ENCODE measurements at regions not wholly inside any gene's neighbourhood (a gene's known extent, or its start where the extent isn't known, plus 50 kb on each side); places are given as distances from the start of the nearest gene placed in this dataset.

- H3K27me3 ChIP-seq (replicated peaks in 1 of 2; ENCODE audit: control insufficient read depth in 2 of 2, insufficient read depth in 2 of 2, low read length in 1 of 2): no peaks in the 10 kb centered on the region
- H3K9ac ChIP-seq (ENCODE audit: control insufficient read depth, insufficient read depth, low read length): no peak overlapping the region
- H3K79me2 ChIP-seq (ENCODE audit: control insufficient read depth, insufficient read depth, low read length): no peaks in the 10 kb centered on the region
- DNase-seq (ENCODE audit: low read depth, low spot score) (no peak), ATAC-seq (no peak), FAIRE-seq (no peak)
- no peak overlapping the region for H2AFZ ChIP-seq (ENCODE audit: control insufficient read depth, low read depth, low read length)
- BruUV-seq (replicated peaks): no TSS peak
- TF ChIP-seq, protein P1, sequence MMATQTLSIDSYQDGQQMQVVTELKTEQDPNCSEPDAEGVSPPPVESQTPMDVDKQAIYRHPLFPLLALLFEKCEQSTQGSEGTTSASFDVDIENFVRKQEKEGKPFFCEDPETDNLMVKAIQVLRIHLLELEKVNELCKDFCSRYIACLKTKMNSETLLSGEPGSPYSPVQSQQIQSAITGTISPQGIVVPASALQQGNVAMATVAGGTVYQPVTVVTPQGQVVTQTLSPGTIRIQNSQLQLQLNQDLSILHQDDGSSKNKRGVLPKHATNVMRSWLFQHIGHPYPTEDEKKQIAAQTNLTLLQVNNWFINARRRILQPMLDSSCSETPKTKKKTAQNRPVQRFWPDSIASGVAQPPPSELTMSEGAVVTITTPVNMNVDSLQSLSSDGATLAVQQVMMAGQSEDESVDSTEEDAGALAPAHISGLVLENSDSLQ (IDR thresholded peaks at IDR 0.05): no peak
- TF ChIP-seq ZNF274 (IDR thresholded peaks at IDR 0.05; ENCODE audit: insufficient read depth, insufficient read length): no peak
- no peak for TF ChIP-seq MEF2A (IDR thresholded peaks at IDR 0.05; ENCODE audit: insufficient read depth, low read depth, low read length)
- no peak for TF ChIP-seq ELK1 (IDR thresholded peaks at IDR 0.05; ENCODE audit: low read depth, low read length)
- no peak for TF ChIP-seq FOXM1 (IDR thresholded peaks at IDR 0.05; ENCODE audit: low read depth, low read length)
- TF ChIP-seq IRF4 (IDR thresholded peaks at IDR 0.05; ENCODE audit: low read depth, low read length): no peak
- no peak for TF ChIP-seq BCL11A (IDR thresholded peaks at IDR 0.05; ENCODE audit: low read depth, low read length)
- TF ChIP-seq KLF5 (IDR thresholded peaks at IDR 0.05; ENCODE audit: partially characterized antibody): no peak
- no peak for TF ChIP-seq SP1 (IDR thresholded peaks at IDR 0.05; ENCODE audit: low read depth, low read length)
- no peak for TF ChIP-seq NBN (IDR thresholded peaks at IDR 0.05)
- no peak for TF ChIP-seq NR2C2 (IDR thresholded peaks at IDR 0.05; ENCODE audit: borderline replicate concordance, control insufficient read depth, insufficient read length, low read depth)
- TF ChIP-seq, protein P2, sequence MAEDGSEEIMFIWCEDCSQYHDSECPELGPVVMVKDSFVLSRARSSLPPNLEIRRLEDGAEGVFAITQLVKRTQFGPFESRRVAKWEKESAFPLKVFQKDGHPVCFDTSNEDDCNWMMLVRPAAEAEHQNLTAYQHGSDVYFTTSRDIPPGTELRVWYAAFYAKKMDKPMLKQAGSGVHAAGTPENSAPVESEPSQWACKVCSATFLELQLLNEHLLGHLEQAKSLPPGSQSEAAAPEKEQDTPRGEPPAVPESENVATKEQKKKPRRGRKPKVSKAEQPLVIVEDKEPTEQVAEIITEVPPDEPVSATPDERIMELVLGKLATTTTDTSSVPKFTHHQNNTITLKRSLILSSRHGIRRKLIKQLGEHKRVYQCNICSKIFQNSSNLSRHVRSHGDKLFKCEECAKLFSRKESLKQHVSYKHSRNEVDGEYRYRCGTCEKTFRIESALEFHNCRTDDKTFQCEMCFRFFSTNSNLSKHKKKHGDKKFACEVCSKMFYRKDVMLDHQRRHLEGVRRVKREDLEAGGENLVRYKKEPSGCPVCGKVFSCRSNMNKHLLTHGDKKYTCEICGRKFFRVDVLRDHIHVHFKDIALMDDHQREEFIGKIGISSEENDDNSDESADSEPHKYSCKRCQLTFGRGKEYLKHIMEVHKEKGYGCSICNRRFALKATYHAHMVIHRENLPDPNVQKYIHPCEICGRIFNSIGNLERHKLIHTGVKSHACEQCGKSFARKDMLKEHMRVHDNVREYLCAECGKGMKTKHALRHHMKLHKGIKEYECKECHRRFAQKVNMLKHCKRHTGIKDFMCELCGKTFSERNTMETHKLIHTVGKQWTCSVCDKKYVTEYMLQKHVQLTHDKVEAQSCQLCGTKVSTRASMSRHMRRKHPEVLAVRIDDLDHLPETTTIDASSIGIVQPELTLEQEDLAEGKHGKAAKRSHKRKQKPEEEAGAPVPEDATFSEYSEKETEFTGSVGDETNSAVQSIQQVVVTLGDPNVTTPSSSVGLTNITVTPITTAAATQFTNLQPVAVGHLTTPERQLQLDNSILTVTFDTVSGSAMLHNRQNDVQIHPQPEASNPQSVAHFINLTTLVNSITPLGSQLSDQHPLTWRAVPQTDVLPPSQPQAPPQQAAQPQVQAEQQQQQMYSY (CRISPR knock-in tag; IDR thresholded peaks at IDR 0.05): no peak
- in situ Hi-C loops (cut with MboI) (no loop called here), intact Hi-C loops (cut with micrococcal nuclease; ENCODE audit: unreplicated experiment) (no loop called here)
- 0% methylated on average over 1 of the region's 1 CpG for WGBS (ENCODE audit: insufficient coverage, insufficient replicate concordance, low lambda C conversion rate, missing lambda C conversion rate)
- ChIA-PET RAD21 (ENCODE audit: unreplicated experiment) (no interaction called here), CTCF (no interaction called here), POLR2A (no interaction called here), SMC1A (ENCODE audit: uncharacterized antibody, unreplicated experiment) (no interaction called here)
- H3K36me3 ChIP-seq (ENCODE audit: control insufficient read depth in 2 of 2, insufficient read depth in 2 of 2, low read length in 1 of 2): no peaks in the 10 kb centered on the region
- H3K4me3 ChIP-seq: no peak overlapping the region
- no peaks in the 10 kb centered on the region for H3K9me3 ChIP-seq (replicated peaks; ENCODE audit: control insufficient read depth, insufficient read depth, low read length)
- H4K20me1 ChIP-seq (ENCODE audit: control insufficient read depth, insufficient read depth): no peaks in the 10 kb centered on the region
- H3K4me1 ChIP-seq (ENCODE audit: control insufficient read depth, insufficient read depth, low read length): no peaks in the 10 kb centered on the region
- no peak overlapping the region for H3K4me2 ChIP-seq (ENCODE audit: control insufficient read depth, insufficient read depth)
- H3K27ac ChIP-seq (ENCODE audit: control insufficient read depth, insufficient read depth): no peak overlapping the region
These were observed 1609.8 kb downstream of the AMY1C start for GRCh38 chr1:105359457-105359856.

All from GM12878 (cell line).